NCI-H128 (cell line): ENCODE measurements at regions not wholly inside any gene's neighbourhood (a gene's known extent, or its start where the extent isn't known, plus 50 kb on each side); places are given as distances from the start of the nearest gene placed in this dataset.

Experiments
- DNase-seq: peaks from one replicate; lab custom pipeline; 2025; ENCODE audit not compliant: unreplicated experiment; lab: John Stamatoyannopoulos, UW

DNA sequence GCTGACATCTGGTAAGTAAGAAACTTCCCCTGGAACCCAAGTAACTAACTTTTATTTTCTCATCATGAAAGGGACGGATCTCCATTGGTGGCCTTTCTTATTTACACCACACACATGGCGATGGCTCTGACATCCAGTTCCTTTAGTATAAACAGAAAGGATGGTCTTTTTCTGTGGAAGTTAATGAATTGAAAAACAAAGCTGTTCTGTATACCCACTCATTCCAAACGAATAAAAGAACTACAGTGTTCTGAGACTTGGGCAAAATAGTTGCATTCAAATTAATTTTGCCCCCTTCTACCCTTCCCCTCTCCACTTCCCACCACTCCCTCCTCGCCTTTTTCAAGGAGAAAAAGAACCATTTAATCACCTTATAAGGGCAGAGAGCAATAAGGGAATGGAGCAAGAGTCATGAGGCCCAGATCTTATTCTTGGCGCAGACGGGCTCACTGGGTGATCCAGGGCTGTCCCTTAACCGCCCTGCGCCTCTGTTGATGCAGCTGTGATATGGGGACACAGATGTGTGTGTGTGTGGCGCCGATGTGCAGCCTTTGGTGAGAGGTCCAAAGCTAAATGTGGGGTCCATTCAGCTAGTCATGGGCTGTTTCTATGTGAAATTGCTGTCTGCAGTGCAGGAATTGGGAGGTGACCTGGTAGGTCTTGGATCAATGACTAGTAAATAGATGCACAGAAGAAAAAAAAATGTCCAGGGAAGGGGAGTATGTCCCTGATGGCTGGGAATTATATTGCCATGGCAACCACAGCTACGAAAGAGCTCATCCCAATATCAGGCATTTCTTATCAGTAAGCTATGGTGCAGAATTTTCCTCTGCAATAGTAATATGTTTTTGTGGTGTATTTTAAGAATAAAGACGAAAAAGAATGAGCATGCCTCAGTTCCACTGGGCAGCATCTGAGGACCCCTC, 141.5 kb upstream of the ERCC6L2 start:
- DNase-seq, result no peak

GRCh38 chr9:95732802-95733688, 142.4 kb upstream of the ERCC6L2 start:
- no peak for DNase-seq

- DNase-seq, result no peak
Observed at GRCh38 chr9:95731876-95732275, 143.6 kb upstream of the ERCC6L2 start.

DNA sequence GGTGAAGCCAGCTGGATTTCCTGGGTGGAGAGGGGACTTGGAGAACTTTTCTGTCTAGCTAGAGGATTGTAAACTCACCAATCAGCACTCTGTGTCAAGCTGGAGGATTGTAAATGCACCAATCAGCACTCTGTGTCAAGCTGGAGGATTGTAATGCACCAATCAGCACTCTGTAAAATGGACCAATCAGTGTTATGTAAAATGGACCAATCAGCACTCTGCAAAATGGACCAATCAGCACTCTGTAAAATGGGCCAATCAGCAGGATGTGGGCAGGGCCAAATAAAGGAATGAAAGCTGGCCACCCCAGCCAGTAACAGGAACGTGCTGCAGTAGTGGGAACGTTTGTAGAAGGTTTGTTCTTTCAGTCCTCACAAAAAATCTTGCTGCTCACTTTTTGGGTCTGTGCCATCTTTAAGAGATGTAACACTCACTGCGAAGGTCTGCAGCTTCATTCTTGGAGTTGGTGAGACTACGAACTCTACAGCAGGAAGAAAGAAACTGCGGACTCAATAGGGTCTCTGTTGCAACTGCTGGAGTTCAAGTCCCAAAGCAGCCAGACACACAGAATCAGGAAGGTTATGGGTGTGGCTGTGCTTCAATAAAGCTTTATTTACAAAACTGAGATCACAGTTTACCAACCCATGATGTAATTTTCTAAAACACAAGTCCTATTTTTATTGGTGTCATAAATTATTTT, 145.7 kb upstream of the ERCC6L2 start:
- no peak for DNase-seq

GRCh38 chr9:95729046-95729445, 146.4 kb upstream of the ERCC6L2 start:
- DNase-seq, result no peak

GRCh38 chr9:95727947-95728520, 147.5 kb upstream of the ERCC6L2 start:
- no peak for DNase-seq

- DNase-seq, result no peak
Observed at GRCh38 chr9:95726756-95727155, 148.7 kb upstream of the ERCC6L2 start.

DNA sequence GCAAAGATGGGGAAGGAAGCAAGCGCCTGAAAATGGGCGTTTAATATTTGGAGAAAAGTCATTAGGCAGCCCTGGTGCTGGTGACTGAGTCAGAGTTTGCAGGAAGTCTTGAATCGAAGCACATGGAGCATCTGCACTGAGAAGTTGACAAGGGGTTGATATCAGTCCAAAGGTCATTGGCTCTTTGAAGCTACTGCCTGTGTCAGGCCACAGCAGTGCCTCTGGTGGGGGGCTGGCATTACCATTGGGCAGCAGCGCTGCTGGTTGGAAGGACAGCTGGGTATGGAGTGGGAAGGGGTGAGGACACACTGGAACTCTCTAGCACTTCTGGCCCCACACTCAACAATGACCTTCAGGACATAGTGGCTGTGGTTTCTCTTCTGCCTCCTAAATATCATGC, 150.4 kb upstream of the ERCC6L2 start:
- no peak for DNase-seq

DNA sequence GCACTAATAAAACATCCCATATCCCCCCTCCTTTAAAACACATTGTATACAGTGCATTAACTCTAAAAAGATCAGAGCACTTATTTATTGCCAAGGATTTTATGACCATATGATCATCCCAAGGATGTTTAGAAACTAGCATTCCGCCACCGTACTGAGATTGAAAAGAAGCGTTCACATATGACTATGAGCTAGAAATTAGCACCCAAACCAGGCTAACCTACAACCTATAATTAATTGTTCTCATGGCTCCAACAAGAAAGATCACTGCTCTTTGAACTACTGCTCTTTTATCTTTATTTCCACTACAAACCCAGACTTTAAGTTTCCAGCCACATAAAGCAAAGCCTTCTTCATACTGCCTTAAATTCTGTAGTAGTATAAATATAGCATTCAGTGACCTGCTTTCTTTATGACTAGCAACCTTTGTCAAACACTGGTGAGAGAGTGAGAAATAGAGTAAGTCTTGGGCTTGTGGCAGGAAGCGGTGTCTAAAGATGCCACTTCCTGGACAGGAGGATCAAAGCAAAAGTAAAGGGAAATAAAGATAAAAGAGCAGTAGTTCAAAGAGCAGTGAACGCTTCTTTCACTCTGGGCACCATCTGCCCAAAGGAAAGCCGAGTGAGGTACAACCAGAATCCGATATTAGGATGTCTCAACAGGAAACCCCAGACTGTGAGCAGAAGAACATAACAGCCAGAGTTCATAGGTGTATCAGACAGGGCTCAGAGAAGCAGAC, 151.1 kb upstream of the ERCC6L2 start:
- no peak for DNase-seq

DNA sequence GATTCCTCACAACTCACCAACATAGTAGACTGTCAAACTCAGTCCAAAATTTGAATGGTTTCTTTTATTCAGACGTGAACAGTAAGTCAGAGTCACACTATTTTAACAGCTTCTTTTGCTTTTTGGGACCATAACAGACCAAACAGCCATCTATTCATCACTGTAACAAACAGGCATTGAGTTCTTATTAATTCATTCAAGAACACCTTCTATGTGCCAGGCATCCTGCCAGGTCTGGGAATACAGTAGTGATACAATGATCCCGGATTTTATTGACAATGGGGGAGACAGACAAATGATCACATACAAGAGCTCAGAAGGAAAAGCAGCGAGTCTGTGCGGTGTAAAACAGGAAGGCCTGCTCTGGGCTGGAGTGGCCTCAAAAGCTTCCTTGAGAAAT, 153.3 kb upstream of the ERCC6L2 start:
- no peak for DNase-seq

DNA sequence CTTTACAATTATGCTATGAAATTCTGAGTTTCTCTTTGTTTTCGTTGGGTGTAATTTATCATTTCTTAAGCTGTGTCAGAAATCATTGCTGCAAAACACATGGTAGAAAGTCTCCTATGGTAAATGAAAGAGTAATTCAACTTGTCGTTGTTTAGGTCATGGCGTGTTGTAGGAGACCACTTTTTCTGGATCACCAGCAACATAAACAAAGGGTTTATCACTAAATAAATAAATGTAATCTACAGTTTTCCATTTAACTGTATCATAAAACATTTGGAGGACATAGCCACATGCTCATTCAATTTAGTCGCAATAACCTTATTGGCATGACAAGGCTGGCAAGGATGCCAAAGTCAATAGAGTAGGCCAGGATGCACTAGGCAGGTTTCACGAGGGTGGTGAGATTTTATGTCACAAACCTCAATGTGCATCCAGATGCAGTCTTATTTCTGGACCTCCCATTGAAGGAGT, 154.4 kb upstream of the ERCC6L2 start:
- no peak for DNase-seq

DNA sequence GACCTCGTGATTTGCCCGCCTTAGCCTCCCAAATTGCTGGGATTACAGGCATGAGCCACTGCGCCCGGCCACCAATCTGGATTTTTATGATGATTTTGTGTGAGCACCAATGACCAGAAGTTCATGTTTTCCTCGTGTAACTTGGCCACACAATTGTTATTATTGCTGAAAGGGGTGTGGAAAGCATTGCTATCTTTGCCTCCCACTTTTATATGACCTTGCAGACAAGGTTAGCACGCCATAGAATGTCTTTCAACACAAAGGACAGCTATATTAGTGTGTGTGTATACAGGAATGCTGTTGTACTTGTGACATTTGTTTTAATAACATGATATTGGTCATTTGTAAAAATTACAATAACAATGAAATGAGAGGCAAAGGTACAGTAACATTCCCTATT, 155.0 kb upstream of the ERCC6L2 start:
- DNase-seq, result no peak

- no peak for DNase-seq
Observed at GRCh38 chr9:95719354-95719753, 156.1 kb upstream of the ERCC6L2 start.

GRCh38 chr9:95718263-95718662, 157.2 kb upstream of the ERCC6L2 start:
- no peak for DNase-seq

- DNase-seq, result no peak
Observed at GRCh38 chr9:95715868-95716435, 159.5 kb upstream of the ERCC6L2 start.

GRCh38 chr9:95710446-95710845, 165.0 kb upstream of the ERCC6L2 start:
- DNase-seq, result no peak

- no peak for DNase-seq
Observed at GRCh38 chr9:95696701-95697100, 178.8 kb upstream of the ERCC6L2 start.

- no peak for DNase-seq
Observed at GRCh38 chr9:95691435-95691834, 174.7 kb upstream of the PTCH1 start.

GRCh38 chr9:95689669-95690068, 172.9 kb upstream of the PTCH1 start:
- DNase-seq, result no peak

DNA sequence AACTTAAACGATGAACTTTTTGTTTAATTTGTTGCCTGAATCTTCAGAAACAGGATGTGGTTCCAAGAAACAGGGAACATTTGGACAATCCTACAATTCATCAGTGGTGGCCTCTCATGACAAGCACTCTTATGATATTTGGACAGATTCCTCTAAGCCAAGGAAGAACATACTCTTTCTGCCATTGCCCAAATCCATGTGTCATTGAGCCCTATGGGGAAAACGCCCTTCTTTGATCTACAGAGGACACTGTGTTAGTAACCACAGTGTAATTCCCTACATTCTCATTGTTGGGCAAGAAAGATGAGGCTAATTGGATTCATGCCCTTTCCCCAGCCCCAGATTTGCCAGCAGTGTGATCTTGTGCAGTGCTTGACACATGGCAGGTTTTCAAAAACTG, 167.7 kb upstream of the PTCH1 start:
- DNase-seq, result no peak
